Erythroblast (primary cell): ENCODE measurements at regions not wholly inside any gene's neighbourhood (a gene's known extent, or its start where the extent isn't known, plus 50 kb on each side); places are given as distances from the start of the nearest gene placed in this dataset.

Experiments
- GATA1 ChIP-seq: IDR thresholded peaks from 2 replicates; pipeline ENCODE4 v1.6.1; 2011; ENCODE audit warnings: low read depth, mild to moderate bottlenecking, control low read depth, low read length, moderate library complexity
- POLR2A ChIP-seq: IDR thresholded peaks from 2 replicates; pipeline ENCODE4 v1.6.1; 2011; ENCODE audit warnings: mild to moderate bottlenecking, low read length

DNA sequence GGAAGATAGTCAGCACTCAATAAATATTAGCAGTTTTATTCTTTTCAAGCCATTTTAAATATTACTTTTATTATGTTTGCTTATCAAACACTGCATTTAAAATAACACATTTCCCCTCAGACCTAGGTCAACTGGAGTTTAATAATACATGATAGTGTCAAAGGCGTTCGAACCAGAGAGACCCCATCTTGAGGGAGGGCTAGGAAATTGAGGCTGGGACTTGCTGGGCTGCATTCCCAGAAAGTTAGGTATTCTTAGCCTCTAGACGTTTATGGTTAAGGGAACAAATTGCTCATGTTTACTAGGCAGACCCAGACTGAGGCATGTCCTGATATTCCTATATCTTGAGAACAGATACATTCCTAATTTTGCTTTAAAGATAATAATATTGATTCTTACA lies 426.5 kb downstream of the METTL4 start:
- TF ChIP-seq POLR2A (no peak), GATA1 (no peak)
